Osteocyte (in vitro differentiated cells): ENCODE measurements at regions not wholly inside any gene's neighbourhood (a gene's known extent, or its start where the extent isn't known, plus 50 kb on each side); places are given as distances from the start of the nearest gene placed in this dataset.

Experiments
- DNase-seq: peaks from one replicate; pipeline ENCODE4 v3.0.0; 2021; ENCODE audit warnings: mixed read lengths; ENCODE audit not compliant: unreplicated experiment; ENCODE audit errors: extremely low spot score
- H3K27ac Mint-ChIP-seq: one replicate; pipeline ENCODE4 v1.8.0; 2021; ENCODE audit warnings: mild to moderate bottlenecking, mixed read lengths; ENCODE audit not compliant: unreplicated experiment
- H3K27me3 Mint-ChIP-seq: one replicate; pipeline ENCODE4 v1.8.0; 2021; ENCODE audit warnings: mixed read lengths; ENCODE audit not compliant: unreplicated experiment
- H3K36me3 Mint-ChIP-seq: one replicate; pipeline ENCODE4 v1.8.0; 2021; ENCODE audit warnings: mixed read lengths; ENCODE audit not compliant: unreplicated experiment
- H3K4me1 Mint-ChIP-seq: one replicate; pipeline ENCODE4 v1.8.0; 2021; ENCODE audit warnings: mixed read lengths; ENCODE audit not compliant: unreplicated experiment
- H3K4me3 Mint-ChIP-seq: one replicate; pipeline ENCODE4 v1.8.0; 2021; ENCODE audit warnings: mild to moderate bottlenecking, moderate library complexity, mixed read lengths; ENCODE audit not compliant: unreplicated experiment
- H3K9me3 Mint-ChIP-seq: one replicate; pipeline ENCODE4 v1.8.0; 2021; ENCODE audit warnings: mixed read lengths; ENCODE audit not compliant: unreplicated experiment
- TF ChIP-seq, protein P1 (sequence below): fragments of 200-600 bp; sonication (generic); IDR thresholded peaks from 2 replicates; pipeline ENCODE4 v1.5.0; 2021; ENCODE audit warnings: antibody characterized with exemption, mild to moderate bottlenecking, moderate library complexity

DNA sequence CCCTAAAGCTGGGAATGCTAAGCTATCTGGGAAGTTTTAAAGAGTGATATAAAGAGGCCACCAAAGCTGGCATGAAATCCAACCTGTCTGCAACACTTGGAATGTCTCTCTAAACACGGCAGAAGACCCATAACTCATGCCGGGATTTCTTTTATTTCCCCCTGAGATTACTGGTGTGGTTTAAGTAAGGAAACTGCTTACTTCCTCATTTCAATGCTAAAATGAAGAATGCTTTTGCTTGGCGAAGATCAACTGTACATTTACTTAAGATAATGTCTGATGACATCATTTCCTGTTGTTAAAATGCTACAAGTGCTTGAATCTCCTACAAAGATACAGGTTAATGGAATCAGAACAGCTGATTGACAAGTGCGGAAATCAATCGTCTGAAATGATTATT lies 353.8 kb upstream of the SALL3 start:
- TF ChIP-seq, protein P1, sequence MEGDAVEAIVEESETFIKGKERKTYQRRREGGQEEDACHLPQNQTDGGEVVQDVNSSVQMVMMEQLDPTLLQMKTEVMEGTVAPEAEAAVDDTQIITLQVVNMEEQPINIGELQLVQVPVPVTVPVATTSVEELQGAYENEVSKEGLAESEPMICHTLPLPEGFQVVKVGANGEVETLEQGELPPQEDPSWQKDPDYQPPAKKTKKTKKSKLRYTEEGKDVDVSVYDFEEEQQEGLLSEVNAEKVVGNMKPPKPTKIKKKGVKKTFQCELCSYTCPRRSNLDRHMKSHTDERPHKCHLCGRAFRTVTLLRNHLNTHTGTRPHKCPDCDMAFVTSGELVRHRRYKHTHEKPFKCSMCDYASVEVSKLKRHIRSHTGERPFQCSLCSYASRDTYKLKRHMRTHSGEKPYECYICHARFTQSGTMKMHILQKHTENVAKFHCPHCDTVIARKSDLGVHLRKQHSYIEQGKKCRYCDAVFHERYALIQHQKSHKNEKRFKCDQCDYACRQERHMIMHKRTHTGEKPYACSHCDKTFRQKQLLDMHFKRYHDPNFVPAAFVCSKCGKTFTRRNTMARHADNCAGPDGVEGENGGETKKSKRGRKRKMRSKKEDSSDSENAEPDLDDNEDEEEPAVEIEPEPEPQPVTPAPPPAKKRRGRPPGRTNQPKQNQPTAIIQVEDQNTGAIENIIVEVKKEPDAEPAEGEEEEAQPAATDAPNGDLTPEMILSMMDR: no peak
- peaks cover 40% of the 10 kb centered on the region for H3K9me3 Mint-ChIP-seq
- peaks cover 3% of the 10 kb centered on the region for H3K36me3 Mint-ChIP-seq
- no peaks in the 10 kb centered on the region for H3K27me3 Mint-ChIP-seq
- no peak overlapping the region for H3K4me3 Mint-ChIP-seq
- H3K4me1 Mint-ChIP-seq: no peaks in the 10 kb centered on the region
- H3K27ac Mint-ChIP-seq: no peak overlapping the region
- no peak for DNase-seq

- Mint-ChIP-seq H3K4me1 (no peaks in the 10 kb centered on the region), H3K9me3 (peaks cover 39% of the 10 kb centered on the region)
Observed at GRCh38 chr18:78627551-78628346, 351.9 kb upstream of the SALL3 start.

DNA sequence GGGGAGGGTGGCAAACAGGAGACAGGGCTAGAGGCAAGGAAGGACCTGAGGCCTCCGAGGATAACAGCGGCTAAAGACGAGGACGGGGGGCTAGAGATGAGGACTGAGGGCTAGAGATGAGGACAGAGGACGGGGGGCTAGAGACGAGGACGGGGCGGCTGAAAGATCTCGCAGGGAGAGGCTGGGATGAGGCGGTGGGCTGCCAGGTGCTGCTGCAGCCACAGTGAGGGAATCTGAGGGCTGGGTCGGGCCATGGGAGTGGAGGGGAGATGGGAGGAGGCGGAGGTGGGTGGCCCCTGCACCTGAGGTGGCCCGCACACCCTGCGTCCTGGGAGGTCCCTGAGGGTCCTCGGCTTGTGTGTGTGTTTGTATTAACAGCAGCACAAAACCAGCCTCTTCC lies 350.2 kb upstream of the SALL3 start:
- no peak overlapping the region for H3K4me3 Mint-ChIP-seq
- H3K27ac Mint-ChIP-seq: no peak overlapping the region
- H3K27me3 Mint-ChIP-seq: no peaks in the 10 kb centered on the region
- DNase-seq: no peak
- H3K36me3 Mint-ChIP-seq: peaks cover 1% of the 10 kb centered on the region
- TF ChIP-seq, protein P1: no peak
- peaks cover 33% of the 10 kb centered on the region for H3K9me3 Mint-ChIP-seq
- H3K4me1 Mint-ChIP-seq: no peaks in the 10 kb centered on the region

More at GRCh38 chr18:78627551-78628346, 351.9 kb upstream of the SALL3 start:
- TF ChIP-seq, protein P1: no peak
- H3K27me3 Mint-ChIP-seq: no peaks in the 10 kb centered on the region
- DNase-seq: no peak
- peaks cover 1% of the 10 kb centered on the region for H3K36me3 Mint-ChIP-seq
- H3K4me3 Mint-ChIP-seq: no peak overlapping the region
- no peak overlapping the region for H3K27ac Mint-ChIP-seq

GRCh38 chr18:78630356-78630755 lies 349.3 kb upstream of the SALL3 start:
- TF ChIP-seq, protein P1: no peak
- no peak for DNase-seq
- Mint-ChIP-seq H3K9me3 (peaks cover 39% of the 10 kb centered on the region), H3K4me3 (no peak overlapping the region), H3K4me1 (no peaks in the 10 kb centered on the region), H3K36me3 (peaks cover 1% of the 10 kb centered on the region), H3K27me3 (no peaks in the 10 kb centered on the region), H3K27ac (no peak overlapping the region)

GRCh38 chr18:78630981-78631510 lies 348.6 kb upstream of the SALL3 start:
- H3K4me3 Mint-ChIP-seq: no peak overlapping the region
- no peaks in the 10 kb centered on the region for H3K4me1 Mint-ChIP-seq
- DNase-seq: no peak
- TF ChIP-seq, protein P1: no peak
- H3K27me3 Mint-ChIP-seq: no peaks in the 10 kb centered on the region
- H3K27ac Mint-ChIP-seq: no peak overlapping the region
- peaks cover 1% of the 10 kb centered on the region for H3K36me3 Mint-ChIP-seq
- H3K9me3 Mint-ChIP-seq: peaks cover 36% of the 10 kb centered on the region
